HEK293 (cell line): ENCODE measurements at regions not wholly inside any gene's neighbourhood (a gene's known extent, or its start where the extent isn't known, plus 50 kb on each side); places are given as distances from the start of the nearest gene placed in this dataset.

ENCODE experiments used
- CTCF ChIA-PET: fragments of 350-600 bp; formaldehyde crosslinking; extraction: SDS; loops from one replicate; lab custom pipeline; 2021; ENCODE audit warnings: antibody characterized with exemption; lab: Yijun Ruan, JAX
- POLR2A ChIA-PET: fragments of 300-600 bp; formaldehyde crosslinking; extraction: SDS; loops from one replicate; lab custom pipeline; 2020; ENCODE audit warnings: antibody characterized with exemption, inconsistent platforms; lab: Yijun Ruan, JAX
- H3K27ac ChIP-seq: fragments of 200-500 bp; sonication (Bioruptor generic); 2 replicates; pipeline ENCODE4 v1.5.1; 2014; ENCODE audit warnings: low read depth, low read length, control low read depth, inconsistent platforms; ENCODE audit errors: extremely low read depth
- H3K36me3 ChIP-seq, 2 experiments: fragments of 200-500 bp in 1 of 2; sonication (Bioruptor generic) in 1 of 2; 1 replicate in 1 of 2; 2 replicates in 1 of 2; pipeline ENCODE4 v1.5.1; 2014 to 2017; ENCODE audit warnings: inconsistent platforms in 2 of 2, low read length in 2 of 2; ENCODE audit not compliant: control insufficient read depth in 2 of 2, insufficient read depth in 1 of 2
- H3K4me1 ChIP-seq: fragments of 200-500 bp; sonication (Bioruptor generic); 2 replicates; pipeline ENCODE4 v1.5.1; 2014; ENCODE audit warnings: mild to moderate bottlenecking, low read length, inconsistent platforms; ENCODE audit not compliant: control insufficient read depth, insufficient read depth
- H3K4me3 ChIP-seq: 2 replicates; pipeline ENCODE4 v1.5.1; 2011; ENCODE audit warnings: low read depth, mild to moderate bottlenecking, control low read depth, low read length, moderate library complexity
- H3K9me3 ChIP-seq: fragments of 200-500 bp; sonication (Bioruptor generic); 2 replicates; pipeline ENCODE4 v1.5.1; 2014; ENCODE audit warnings: low read depth, low read length, inconsistent platforms; ENCODE audit not compliant: control insufficient read depth, insufficient read depth
- ELK4 ChIP-seq: IDR thresholded peaks from 2 replicates; pipeline ENCODE4 v1.6.1; 2011; ENCODE audit warnings: mild to moderate bottlenecking, low read depth, low read length, borderline replicate concordance
- GLI4 ChIP-seq: fragments of 450-650 bp; formaldehyde crosslinking; IDR thresholded peaks from 2 replicates; pipeline ENCODE4 v1.5.1; 2016; ENCODE audit warnings: missing biosample characterization, missing genetic modification characterization
- HOXC10 ChIP-seq: sonication (generic); formaldehyde crosslinking; IDR thresholded peaks from 2 replicates; pipeline ENCODE4 v1.8.1; 2023; ENCODE audit warnings: mild to moderate bottlenecking, missing genetic modification reagents
- YY2 ChIP-seq: fragments of 450-650 bp; formaldehyde crosslinking; IDR thresholded peaks from 2 replicates; pipeline ENCODE4 v1.5.1; 2016; ENCODE audit warnings: missing biosample characterization, missing genetic modification characterization
- ZBTB26 ChIP-seq: fragments of 450-650 bp; formaldehyde crosslinking; optimal IDR thresholded peaks from 2 replicates; pipeline ENCODE3; 2016; ENCODE audit warnings: missing biosample characterization, mild to moderate bottlenecking, missing genetic modification characterization
- ZBTB48 ChIP-seq: fragments of 450-650 bp; formaldehyde crosslinking; IDR thresholded peaks from 2 replicates; pipeline ENCODE4 v1.5.1; 2016; ENCODE audit warnings: missing biosample characterization, missing genetic modification characterization
- ZIC2 ChIP-seq: fragments of 450-650 bp; formaldehyde crosslinking; IDR thresholded peaks from 2 replicates; pipeline ENCODE4 v1.5.1; 2016; ENCODE audit warnings: missing biosample characterization, missing genetic modification characterization
- ZNF133 ChIP-seq: fragments of 450-650 bp; formaldehyde crosslinking; IDR thresholded peaks from 2 replicates; pipeline ENCODE4 v1.5.1; 2016; ENCODE audit warnings: missing biosample characterization, missing genetic modification characterization
- ZNF146 ChIP-seq: fragments of 450-650 bp; formaldehyde crosslinking; IDR thresholded peaks from 2 replicates; pipeline ENCODE4 v1.5.1; 2016; ENCODE audit warnings: missing biosample characterization, missing genetic modification characterization
- ZNF174 ChIP-seq: fragments of 450-650 bp; formaldehyde crosslinking; IDR thresholded peaks from 2 replicates; pipeline ENCODE4 v1.5.0; 2017; ENCODE audit warnings: missing biosample characterization, mild to moderate bottlenecking, missing genetic modification characterization
- ZNF19 ChIP-seq: fragments of 450-650 bp; formaldehyde crosslinking; IDR thresholded peaks from 2 replicates; pipeline ENCODE4; 2016; ENCODE audit warnings: missing biosample characterization, missing genetic modification characterization, low read depth
- ZNF2 ChIP-seq: fragments of 450-650 bp; formaldehyde crosslinking; IDR thresholded peaks from 2 replicates; pipeline ENCODE4 v1.5.1; 2016; ENCODE audit warnings: missing biosample characterization, missing genetic modification characterization
- ZNF223 ChIP-seq: fragments of 450-650 bp; formaldehyde crosslinking; IDR thresholded peaks from 2 replicates; pipeline ENCODE4 v1.5.1; 2016; ENCODE audit warnings: missing biosample characterization, missing genetic modification characterization
- ZNF274 ChIP-seq, 2 experiments: fragments of 200-500 bp in 1 of 2; fragments of 450-650 bp in 1 of 2; sonication (Bioruptor generic) in 1 of 2; formaldehyde crosslinking in 1 of 2; IDR thresholded peaks; 2 replicates each; pipeline versions ENCODE4 v1.5.1 to v1.6.1; 2014 to 2016; ENCODE audit warnings: borderline replicate concordance in 1 of 2, inconsistent platforms in 1 of 2, low read length in 1 of 2, missing biosample characterization in 1 of 2, missing genetic modification characterization in 1 of 2
- ZNF335 ChIP-seq: fragments of 450-650 bp; formaldehyde crosslinking; conservative IDR thresholded peaks from 2 replicates; pipeline ENCODE4 v1.5.1; 2016; ENCODE audit warnings: missing biosample characterization, missing genetic modification characterization
- ZNF404 ChIP-seq: fragments of 450-650 bp; formaldehyde crosslinking; IDR thresholded peaks from 2 replicates; pipeline ENCODE4 v1.5.1; 2017; ENCODE audit warnings: missing biosample characterization, missing genetic modification characterization
- ZNF423 ChIP-seq: fragments of 450-650 bp; formaldehyde crosslinking; IDR thresholded peaks from 2 replicates; pipeline ENCODE4 v1.5.1; 2016; ENCODE audit warnings: missing biosample characterization, missing genetic modification characterization
- ZNF518A ChIP-seq: fragments of 450-650 bp; formaldehyde crosslinking; conservative IDR thresholded peaks from 2 replicates; pipeline ENCODE4 v1.5.1; 2016; ENCODE audit warnings: low read depth, missing biosample characterization, missing genetic modification characterization
- ZNF600 ChIP-seq: fragments of 450-650 bp; formaldehyde crosslinking; IDR thresholded peaks from 2 replicates; pipeline ENCODE4 v1.5.1; 2016; ENCODE audit warnings: missing biosample characterization, missing genetic modification characterization
- ZNF654 ChIP-seq: fragments of 450-650 bp; formaldehyde crosslinking; IDR thresholded peaks from 2 replicates; pipeline ENCODE4 v1.5.1; 2016; ENCODE audit warnings: low read depth, missing biosample characterization, missing genetic modification characterization
- ZNF658 ChIP-seq: fragments of 450-650 bp; formaldehyde crosslinking; IDR thresholded peaks from 2 replicates; pipeline ENCODE4; 2016; ENCODE audit warnings: missing biosample characterization, missing genetic modification characterization
- ZNF776 ChIP-seq: fragments of 450-650 bp; formaldehyde crosslinking; IDR thresholded peaks from 2 replicates; pipeline ENCODE4 v1.5.0; 2017; ENCODE audit warnings: missing biosample characterization, missing genetic modification characterization, borderline replicate concordance

- H3K9me3 ChIP-seq: no peaks in the 10 kb centered on the region
- no peak for TF ChIP-seq ZNF654
- TF ChIP-seq ZNF146 (tag by site-specific recombination): no peak
- no peak for TF ChIP-seq ZNF223 (tag by site-specific recombination)
- TF ChIP-seq ZBTB26 (tag by site-specific recombination): no peak
- no peak for TF ChIP-seq GLI4 (tag by site-specific recombination)
- no peak for TF ChIP-seq ZNF404 (tag by site-specific recombination)
- no peak for TF ChIP-seq ZBTB48 (tag by site-specific recombination)
- no peak for TF ChIP-seq YY2 (tag by site-specific recombination)
- TF ChIP-seq ZIC2: peak; percentile 91
- no peak for TF ChIP-seq ZNF174 (tag by site-specific recombination)
- no peak for TF ChIP-seq ZNF274 (IDR thresholded peaks at IDR 0.05; ENCODE audit: low read length)
- TF ChIP-seq ZNF274 (tag by site-specific recombination; IDR thresholded peaks at IDR 0.05; ENCODE audit: borderline replicate concordance): no peak
- no peak for TF ChIP-seq ZNF658 (tag by site-specific recombination)
- no peak for TF ChIP-seq ZNF776 (tag by site-specific recombination)
- no peak for TF ChIP-seq ZNF19 (tag by site-specific recombination)
- no peak for TF ChIP-seq ELK4
- TF ChIP-seq ZNF2 (tag by site-specific recombination): no peak
- 0 out of 2 replicates have a peak, but pooled peaks have one; percentile 34 for TF ChIP-seq ZNF423 (tag by site-specific recombination)
- TF ChIP-seq ZNF518A (tag by site-specific recombination): no peak
- TF ChIP-seq HOXC10 (CRISPR knock-in tag): no peak
- no peak for TF ChIP-seq ZNF600 (tag by site-specific recombination)
- peak; percentile 38; the same call in 1 of the 2 replicates for TF ChIP-seq ZNF335 (tag by site-specific recombination)
- no peak for TF ChIP-seq ZNF133
- TF ChIP-seq, all 188 proteins: peak for 3
- Histone ChIP-seq H3K4me3 (no peak overlapping the region), H3K36me3 (no peaks in the 10 kb centered on the region), H3K27ac (no peak overlapping the region), H3K4me1 (peaks cover 5% of the 10 kb centered on the region)
- ChIA-PET POLR2A (interaction anchor here (0.6 to 0.7 kb wide), 3 partner anchors 27 to 1295 kb away, joined by 3 to 9 read pairs (median 3); no protein-coding TSS in a partner anchor), CTCF (interaction anchor here (0.6 to 0.7 kb wide), 2 partner anchors 69 to 362 kb away, joined by 3 read pairs; no protein-coding TSS in a partner anchor)
Measured at GRCh38 chr12:124188561-124189405, 106.1 kb upstream of the RFLNA start.
